WTC11 (cell line): ENCODE measurements at regions not wholly inside any gene's neighbourhood (a gene's known extent, or its start where the extent isn't known, plus 50 kb on each side); places are given as distances from the start of the nearest gene placed in this dataset.

ENCODE experiments used
- CTCF ChIP-seq: fragments of 200-600 bp; IDR thresholded peaks from 2 replicates; pipeline ENCODE4 v1.8.0; 2022; ENCODE audit warnings: antibody characterized with exemption
- GABPB1 ChIP-seq: sonication (generic); formaldehyde crosslinking; IDR thresholded peaks from 2 replicates; pipeline ENCODE4 v1.8.1; 2023; ENCODE audit warnings: mild to moderate bottlenecking, missing genetic modification reagents
- HMGA2 ChIP-seq: fragments of 250-450 bp; sonication (Bioruptor Pico); IDR thresholded peaks from 2 replicates; pipeline ENCODE4 v1.4.0; 2021; ENCODE audit warnings: mild to moderate bottlenecking, moderate library complexity
- JUN ChIP-seq: sonication (generic); formaldehyde crosslinking; IDR thresholded peaks from 2 replicates; pipeline ENCODE4 v1.8.0; 2023; ENCODE audit warnings: mild to moderate bottlenecking, missing genetic modification reagents
- MAX ChIP-seq: sonication (generic); formaldehyde crosslinking; IDR thresholded peaks from 2 replicates; pipeline ENCODE4 v1.8.0; 2022; ENCODE audit warnings: mild to moderate bottlenecking, missing genetic modification reagents
- SMAD4 ChIP-seq: sonication (generic); formaldehyde crosslinking; IDR thresholded peaks from 2 replicates; pipeline ENCODE4 v1.8.0; 2022; ENCODE audit warnings: mild to moderate bottlenecking, missing genetic modification reagents
- TP53 ChIP-seq: sonication (generic); formaldehyde crosslinking; IDR thresholded peaks from 2 replicates; pipeline ENCODE4 v1.8.1; 2023; ENCODE audit warnings: mild to moderate bottlenecking, missing genetic modification reagents
- USF2 ChIP-seq: sonication (generic); formaldehyde crosslinking; IDR thresholded peaks from 2 replicates; pipeline ENCODE4 v1.8.1; 2023; ENCODE audit warnings: mild to moderate bottlenecking, missing genetic modification reagents, moderate library complexity
- ZNF138 ChIP-seq: sonication (generic); formaldehyde crosslinking; conservative IDR thresholded peaks from 2 replicates; pipeline ENCODE4 v1.8.1; 2022; ENCODE audit warnings: mild to moderate bottlenecking, moderate library complexity, missing genetic modification reagents
- ZNF512 ChIP-seq: sonication (generic); formaldehyde crosslinking; IDR thresholded peaks from 2 replicates; pipeline ENCODE4 v1.8.1; 2022; ENCODE audit warnings: missing genetic modification reagents, borderline replicate concordance

- TF ChIP-seq TP53 (CRISPR knock-in tag): no peak
- TF ChIP-seq GABPB1 (CRISPR knock-in tag): no peak
- no peak for TF ChIP-seq CTCF
- no peak for TF ChIP-seq JUN (CRISPR knock-in tag)
- no peak for TF ChIP-seq ZNF512
- no peak for TF ChIP-seq HMGA2 (CRISPR knock-in tag)
- TF ChIP-seq ZNF138 (CRISPR knock-in tag): no peak
- no peak for TF ChIP-seq USF2
- no peak for TF ChIP-seq MAX (CRISPR knock-in tag)
- no peak for TF ChIP-seq SMAD4 (CRISPR knock-in tag)
Measured at GRCh38 chr12:93202688-93203087, 175.0 kb upstream of the NUDT4 start.
